ENCODE measurements at regions not wholly inside any gene's neighbourhood (a gene's known extent, or its start where the extent isn't known, plus 50 kb on each side); places are given as distances from the start of the nearest gene placed in this dataset.

DNA sequence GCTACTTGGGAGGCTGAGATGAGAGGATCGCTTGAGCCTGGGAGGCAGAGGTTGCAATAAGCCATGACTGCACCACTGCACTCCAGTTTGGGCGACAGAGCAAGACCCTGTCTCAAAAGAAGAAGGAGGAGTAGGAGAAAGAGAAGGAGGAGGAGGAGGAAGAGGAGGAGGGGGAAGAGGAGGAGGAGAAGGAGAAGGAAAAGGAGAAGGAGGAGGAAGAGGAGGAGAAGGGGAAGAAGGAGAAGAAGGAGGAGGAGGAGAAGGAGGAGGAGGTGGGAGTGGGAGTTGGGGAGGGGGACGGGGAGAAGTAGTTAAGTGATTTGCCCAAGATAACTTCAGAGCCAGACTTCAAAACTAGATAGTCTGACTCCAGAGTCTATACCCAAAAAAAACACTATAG is 55.5 kb upstream of the FOXD3 start:
- TF ChIP-seq POLR2A (IDR thresholded peaks at IDR 0.05; ENCODE audit: low read length) (no peak), GATA1 (IDR thresholded peaks at IDR 0.05; ENCODE audit: low read depth, low read length) (no peak)

Measured in erythroblast (primary cell).